ENCODE measurements at regions not wholly inside any gene's neighbourhood (a gene's known extent, or its start where the extent isn't known, plus 50 kb on each side); places are given as distances from the start of the nearest gene placed in this dataset.

DNA sequence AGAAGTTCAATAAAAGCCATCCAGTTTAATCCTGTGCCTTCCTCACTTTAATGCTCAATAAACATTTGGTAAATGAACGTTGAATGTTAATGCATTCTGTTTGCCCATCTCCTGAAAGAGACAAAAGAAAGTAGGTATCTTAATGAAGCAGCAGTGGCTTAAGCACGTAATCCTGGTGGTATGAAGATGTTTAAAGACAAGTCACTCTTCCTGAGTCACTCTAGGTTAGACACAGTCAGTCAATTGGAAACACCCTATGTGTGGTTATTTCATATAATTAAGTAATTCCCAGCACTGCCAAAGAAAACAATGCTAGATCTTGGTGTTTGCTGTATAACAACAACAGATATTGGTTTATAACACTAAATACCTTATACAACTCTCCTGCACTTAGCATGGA, 334.0 kb upstream of the FMN2 start:
- TF ChIP-seq, protein P1, sequence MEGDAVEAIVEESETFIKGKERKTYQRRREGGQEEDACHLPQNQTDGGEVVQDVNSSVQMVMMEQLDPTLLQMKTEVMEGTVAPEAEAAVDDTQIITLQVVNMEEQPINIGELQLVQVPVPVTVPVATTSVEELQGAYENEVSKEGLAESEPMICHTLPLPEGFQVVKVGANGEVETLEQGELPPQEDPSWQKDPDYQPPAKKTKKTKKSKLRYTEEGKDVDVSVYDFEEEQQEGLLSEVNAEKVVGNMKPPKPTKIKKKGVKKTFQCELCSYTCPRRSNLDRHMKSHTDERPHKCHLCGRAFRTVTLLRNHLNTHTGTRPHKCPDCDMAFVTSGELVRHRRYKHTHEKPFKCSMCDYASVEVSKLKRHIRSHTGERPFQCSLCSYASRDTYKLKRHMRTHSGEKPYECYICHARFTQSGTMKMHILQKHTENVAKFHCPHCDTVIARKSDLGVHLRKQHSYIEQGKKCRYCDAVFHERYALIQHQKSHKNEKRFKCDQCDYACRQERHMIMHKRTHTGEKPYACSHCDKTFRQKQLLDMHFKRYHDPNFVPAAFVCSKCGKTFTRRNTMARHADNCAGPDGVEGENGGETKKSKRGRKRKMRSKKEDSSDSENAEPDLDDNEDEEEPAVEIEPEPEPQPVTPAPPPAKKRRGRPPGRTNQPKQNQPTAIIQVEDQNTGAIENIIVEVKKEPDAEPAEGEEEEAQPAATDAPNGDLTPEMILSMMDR (IDR thresholded peaks at IDR 0.05; ENCODE audit: borderline replicate concordance, control extremely low read depth, extremely low read depth, insufficient read depth, missing control alignments) = no peak
- in situ Hi-C loops (cut with MboI; ENCODE audit: low sequenced_read_pairs, unreplicated experiment) = no loop called here
- DNase-seq (ENCODE audit: low spot score) = no peak

DNA sequence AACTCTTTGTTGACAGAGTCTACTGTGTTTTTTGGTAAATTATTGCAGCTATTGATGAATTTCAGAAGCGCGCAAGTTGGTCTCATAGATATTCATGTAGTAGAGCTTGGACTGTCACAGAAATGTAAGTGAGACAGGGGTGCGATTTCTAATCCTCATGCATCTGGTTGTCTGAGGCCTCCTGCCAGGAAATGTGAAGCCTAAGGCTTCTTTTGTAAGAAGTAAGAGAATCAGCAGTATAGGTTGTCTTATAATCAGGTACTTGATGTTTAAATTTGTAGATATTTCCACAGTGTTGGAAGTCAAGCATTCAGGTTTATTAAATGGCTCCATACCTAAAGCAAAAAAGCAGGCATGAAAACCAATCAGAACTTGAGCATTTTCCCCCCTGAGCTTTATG, 332.9 kb upstream of the FMN2 start:
- in situ Hi-C loops (cut with MboI; ENCODE audit: low sequenced_read_pairs, unreplicated experiment) = no loop called here
- no peak for DNase-seq (ENCODE audit: low spot score)

DNA sequence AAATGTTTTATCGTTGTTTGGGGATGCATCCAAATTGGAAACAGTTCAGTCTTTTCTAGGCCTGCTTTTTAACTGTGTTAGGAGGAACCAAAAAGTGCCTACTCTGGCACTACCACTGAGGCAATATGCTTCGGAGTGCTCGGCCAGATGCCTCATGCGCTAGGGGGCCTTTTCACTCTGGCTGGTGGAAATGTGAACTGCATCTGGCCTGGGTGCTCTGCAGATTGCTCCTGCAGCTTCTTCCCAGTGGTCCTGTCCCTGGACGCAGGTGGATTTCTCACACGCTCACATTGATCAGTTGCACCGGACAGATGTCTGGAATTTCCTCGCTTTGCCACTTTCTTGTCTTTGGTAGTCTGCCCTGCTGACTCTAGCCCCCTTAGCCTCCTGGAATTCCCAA, 330.2 kb upstream of the FMN2 start:
- in situ Hi-C loops (cut with MboI; ENCODE audit: low sequenced_read_pairs, unreplicated experiment) = no loop called here
- no peak for DNase-seq (ENCODE audit: low spot score)
- TF ChIP-seq, protein P1 (IDR thresholded peaks at IDR 0.05; ENCODE audit: borderline replicate concordance, control extremely low read depth, extremely low read depth, insufficient read depth, missing control alignments) = no peak

More for the DNA sequence above, 332.9 kb upstream of the FMN2 start:
- TF ChIP-seq, protein P1 (IDR thresholded peaks at IDR 0.05; ENCODE audit: borderline replicate concordance, control extremely low read depth, extremely low read depth, insufficient read depth, missing control alignments) = no peak

DNA sequence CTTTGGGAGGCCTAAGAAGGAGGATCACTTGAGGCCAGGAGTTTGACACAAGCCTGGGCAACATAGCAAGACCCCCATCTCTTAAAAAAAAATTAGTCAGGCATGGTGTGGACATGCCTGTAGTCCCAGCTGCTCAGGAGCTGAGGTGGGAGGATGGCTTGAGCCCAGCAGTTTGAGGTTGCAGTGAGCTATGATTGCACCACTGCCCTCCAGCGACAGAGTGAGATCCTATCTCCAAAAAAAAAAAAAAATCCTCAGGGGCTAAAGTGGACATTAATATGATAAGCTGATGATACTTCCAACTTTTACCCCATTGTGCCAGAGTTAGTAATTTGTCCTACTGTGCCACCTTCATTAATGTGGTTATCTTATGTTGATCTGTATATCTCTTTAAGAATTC, 327.8 kb upstream of the FMN2 start:
- TF ChIP-seq, protein P1 (IDR thresholded peaks at IDR 0.05; ENCODE audit: borderline replicate concordance, control extremely low read depth, extremely low read depth, insufficient read depth, missing control alignments) = no peak
- no peak for DNase-seq (ENCODE audit: low spot score)
- in situ Hi-C loops (cut with MboI; ENCODE audit: low sequenced_read_pairs, unreplicated experiment) = no loop called here

DNA sequence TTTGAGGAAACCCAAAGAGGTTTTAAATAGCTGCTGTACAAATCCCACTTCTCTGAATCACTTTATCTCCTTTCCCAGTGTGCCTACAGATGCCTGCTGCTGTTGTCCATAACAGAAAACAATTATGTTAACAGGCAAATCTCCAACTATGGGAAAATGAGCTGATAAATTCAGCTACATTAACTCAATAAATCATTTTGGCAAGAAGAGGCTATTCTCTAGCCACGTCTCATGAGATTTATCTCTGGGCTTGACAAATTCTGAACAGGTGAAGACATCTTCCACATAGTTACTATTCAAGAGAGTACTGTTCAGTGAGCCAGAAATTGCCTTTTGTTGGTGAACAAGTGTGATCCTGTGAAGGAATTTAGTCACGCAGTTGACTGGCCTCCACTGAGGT, 327.1 kb upstream of the FMN2 start:
- in situ Hi-C loops (cut with MboI; ENCODE audit: low sequenced_read_pairs, unreplicated experiment) = no loop called here
- TF ChIP-seq, protein P1 (IDR thresholded peaks at IDR 0.05; ENCODE audit: borderline replicate concordance, control extremely low read depth, extremely low read depth, insufficient read depth, missing control alignments) = no peak
- DNase-seq (ENCODE audit: low spot score) = no peak

DNA sequence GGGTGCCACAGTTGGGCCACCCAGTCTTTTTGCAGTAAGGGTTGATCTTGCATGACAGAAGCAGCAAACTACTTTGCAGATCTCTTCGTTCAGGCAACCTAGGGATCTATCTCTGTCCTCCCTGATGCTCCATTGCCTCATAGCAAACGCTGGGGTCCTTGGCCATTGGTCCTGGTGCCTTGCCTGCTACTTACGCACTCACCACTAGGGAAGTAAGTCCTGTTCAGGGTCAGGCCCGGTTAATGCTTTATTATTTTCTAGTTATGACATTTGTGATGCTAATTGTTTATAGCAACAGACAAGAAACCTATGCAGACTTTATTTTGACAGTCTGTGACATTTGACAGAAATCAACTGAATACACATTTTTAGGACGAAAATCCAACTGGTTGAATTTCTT, 326.5 kb upstream of the FMN2 start:
- TF ChIP-seq, protein P1 (IDR thresholded peaks at IDR 0.05; ENCODE audit: borderline replicate concordance, control extremely low read depth, extremely low read depth, insufficient read depth, missing control alignments) = no peak
- in situ Hi-C loops (cut with MboI; ENCODE audit: low sequenced_read_pairs, unreplicated experiment) = no loop called here
- no peak for DNase-seq (ENCODE audit: low spot score)

DNA sequence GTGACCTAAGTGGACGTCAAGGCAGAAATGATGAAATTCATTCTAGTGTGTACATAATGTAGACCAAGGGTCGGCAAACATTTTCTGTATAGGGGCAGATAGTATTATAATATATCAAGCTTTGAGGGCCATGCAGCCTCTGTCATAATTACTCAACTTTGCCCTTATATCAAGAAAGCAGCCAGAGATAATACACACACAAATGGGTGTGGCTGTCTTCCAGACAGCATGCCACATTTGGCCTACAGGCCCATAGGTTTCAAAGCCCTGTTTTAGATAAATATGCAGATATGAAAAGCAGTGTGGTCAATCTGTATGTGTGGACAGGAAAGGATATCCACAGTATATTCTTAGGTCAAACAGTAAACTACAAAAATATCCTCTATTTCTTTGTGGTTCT, 320.1 kb upstream of the FMN2 start:
- TF ChIP-seq, protein P1 (IDR thresholded peaks at IDR 0.05; ENCODE audit: borderline replicate concordance, control extremely low read depth, extremely low read depth, insufficient read depth, missing control alignments) = no peak
- in situ Hi-C loops (cut with MboI; ENCODE audit: low sequenced_read_pairs, unreplicated experiment) = no loop called here
- DNase-seq (ENCODE audit: low spot score) = no peak
